MCF 10A (cell line): ENCODE measurements at regions not wholly inside any gene's neighbourhood (a gene's known extent, or its start where the extent isn't known, plus 50 kb on each side); places are given as distances from the start of the nearest gene placed in this dataset.

Experiments
- BruUV-seq: library from RNA; stranded (reverse); fragments of 400-500 nt; replicated peaks from 2 replicates; lab custom pipeline; 2021; lab: Mats Ljungman, UMichigan
- CTCF ChIA-PET: fragments of 300-600 bp; sonication (Branson Sonifier 250); formaldehyde crosslinking; extraction: SDS; loops from one replicate; lab custom pipeline; 2021; ENCODE audit warnings: antibody characterized with exemption, inconsistent platforms; lab: Yijun Ruan, JAX
- POLR2A ChIA-PET: fragments of 300-600, 350-650 bp; sonication (Branson Sonifier 250); formaldehyde crosslinking; extraction: SDS; loops from one replicate; lab custom pipeline; 2020; ENCODE audit warnings: antibody characterized with exemption, inconsistent platforms; lab: Yijun Ruan, JAX
- DNase-seq: peaks from one replicate; pipeline ENCODE4 v3.0.0-alpha.2; 2018; ENCODE audit not compliant: unreplicated experiment
- H3K27ac Mint-ChIP-seq: one replicate; pipeline ENCODE4 v1.8.0; 2022; ENCODE audit warnings: mild to moderate bottlenecking, low read depth, mixed read lengths; ENCODE audit not compliant: unreplicated experiment
- H3K27me3 Mint-ChIP-seq: one replicate; pipeline ENCODE4 v1.8.0; 2022; ENCODE audit warnings: mixed read lengths; ENCODE audit not compliant: insufficient read depth, unreplicated experiment
- H3K36me3 Mint-ChIP-seq: one replicate; pipeline ENCODE4 v1.8.0; 2022; ENCODE audit warnings: mild to moderate bottlenecking, moderate library complexity, mixed read lengths; ENCODE audit not compliant: insufficient read depth, unreplicated experiment
- H3K4me1 Mint-ChIP-seq: one replicate; pipeline ENCODE4 v1.8.0; 2022; ENCODE audit warnings: mixed read lengths; ENCODE audit not compliant: insufficient read depth, unreplicated experiment
- H3K4me3 Mint-ChIP-seq: one replicate; pipeline ENCODE4 v1.8.0; 2022; ENCODE audit warnings: mild to moderate bottlenecking, moderate library complexity, mixed read lengths; ENCODE audit not compliant: unreplicated experiment
- H3K9me3 Mint-ChIP-seq: one replicate; pipeline ENCODE4 v1.8.0; 2022; ENCODE audit warnings: mixed read lengths; ENCODE audit not compliant: unreplicated experiment
- intact Hi-C: fragments of 100-400 bp; cut with micrococcal nuclease; formaldehyde crosslinking; loops from 2 replicates; pipeline ENCODE4 v1.14.1; 2022
- TF ChIP-seq, protein P1 (sequence below): fragments of 200-600 bp; IDR thresholded peaks from one replicate; pipeline ENCODE4 v1.8.0; 2022; ENCODE audit warnings: antibody characterized with exemption, mild to moderate bottlenecking; ENCODE audit not compliant: unreplicated experiment

DNA sequence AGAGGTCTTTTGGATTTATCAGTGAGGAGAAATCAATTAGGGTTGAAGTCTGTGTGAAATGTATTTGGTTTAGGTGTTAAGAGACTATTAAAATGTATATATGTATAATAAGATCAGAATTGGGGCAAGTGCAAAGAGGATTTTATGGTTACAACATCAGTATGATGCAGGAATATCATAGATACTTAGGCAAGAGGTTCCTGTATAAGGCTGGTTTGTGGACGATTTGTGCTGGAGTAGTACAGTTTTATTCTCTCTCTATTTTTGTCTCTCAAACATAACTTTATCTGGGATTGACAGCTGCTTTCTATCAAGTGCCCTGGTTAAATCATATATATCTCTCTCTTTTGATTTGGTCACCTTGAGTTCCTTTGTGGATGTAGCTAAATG lies 142.5 kb downstream of the CTH start:
- TF ChIP-seq, protein P1, sequence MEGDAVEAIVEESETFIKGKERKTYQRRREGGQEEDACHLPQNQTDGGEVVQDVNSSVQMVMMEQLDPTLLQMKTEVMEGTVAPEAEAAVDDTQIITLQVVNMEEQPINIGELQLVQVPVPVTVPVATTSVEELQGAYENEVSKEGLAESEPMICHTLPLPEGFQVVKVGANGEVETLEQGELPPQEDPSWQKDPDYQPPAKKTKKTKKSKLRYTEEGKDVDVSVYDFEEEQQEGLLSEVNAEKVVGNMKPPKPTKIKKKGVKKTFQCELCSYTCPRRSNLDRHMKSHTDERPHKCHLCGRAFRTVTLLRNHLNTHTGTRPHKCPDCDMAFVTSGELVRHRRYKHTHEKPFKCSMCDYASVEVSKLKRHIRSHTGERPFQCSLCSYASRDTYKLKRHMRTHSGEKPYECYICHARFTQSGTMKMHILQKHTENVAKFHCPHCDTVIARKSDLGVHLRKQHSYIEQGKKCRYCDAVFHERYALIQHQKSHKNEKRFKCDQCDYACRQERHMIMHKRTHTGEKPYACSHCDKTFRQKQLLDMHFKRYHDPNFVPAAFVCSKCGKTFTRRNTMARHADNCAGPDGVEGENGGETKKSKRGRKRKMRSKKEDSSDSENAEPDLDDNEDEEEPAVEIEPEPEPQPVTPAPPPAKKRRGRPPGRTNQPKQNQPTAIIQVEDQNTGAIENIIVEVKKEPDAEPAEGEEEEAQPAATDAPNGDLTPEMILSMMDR, result no peak
- BruUV-seq, result no TSS peak
- DNase-seq, result no peak
- Mint-ChIP-seq H3K36me3 (no peaks in the 10 kb centered on the region), H3K4me3 (no peak overlapping the region), H3K27ac (no peak overlapping the region), H3K27me3 (peaks cover 95% of the 10 kb centered on the region), H3K4me1 (no peaks in the 10 kb centered on the region), H3K9me3 (no peaks in the 10 kb centered on the region)
- intact Hi-C loops, result no loop called here
- ChIA-PET POLR2A (no interaction called here), CTCF (no interaction called here)

GRCh38 chr1:70554341-70554740 lies 143.3 kb downstream of the CTH start:
- DNase-seq, result no peak
- TF ChIP-seq, protein P1, result no peak
- Mint-ChIP-seq H3K4me3 (no peak overlapping the region), H3K27ac (no peak overlapping the region), H3K4me1 (no peaks in the 10 kb centered on the region), H3K9me3 (no peaks in the 10 kb centered on the region), H3K27me3 (peaks cover 87% of the 10 kb centered on the region), H3K36me3 (no peaks in the 10 kb centered on the region)
- BruUV-seq, result no TSS peak
- POLR2A ChIA-PET, result no interaction called here
- CTCF ChIA-PET, result interaction anchor here (1.0 kb wide), 1 partner anchor 26 kb away, joined by 4 read pairs; no protein-coding TSS in a partner anchor
- intact Hi-C loops, result no loop called here

GRCh38 chr1:70556541-70556940 lies 145.5 kb downstream of the CTH start:
- no peaks in the 10 kb centered on the region for H3K4me1 Mint-ChIP-seq
- no TSS peak for BruUV-seq
- no peak overlapping the region for H3K27ac Mint-ChIP-seq
- H3K9me3 Mint-ChIP-seq, result no peaks in the 10 kb centered on the region
- peaks cover 67% of the 10 kb centered on the region for H3K27me3 Mint-ChIP-seq
- H3K4me3 Mint-ChIP-seq, result no peak overlapping the region
- POLR2A ChIA-PET, result no interaction called here
- intact Hi-C loops, result no loop called here
- CTCF ChIA-PET, result no interaction called here
- TF ChIP-seq, protein P1, result no peak
- DNase-seq, result no peak
- H3K36me3 Mint-ChIP-seq, result no peaks in the 10 kb centered on the region

- Mint-ChIP-seq H3K27me3 (peaks cover 62% of the 10 kb centered on the region), H3K4me1 (no peaks in the 10 kb centered on the region), H3K36me3 (no peaks in the 10 kb centered on the region), H3K27ac (no peak overlapping the region), H3K9me3 (no peaks in the 10 kb centered on the region), H3K4me3 (no peak overlapping the region)
- no TSS peak for BruUV-seq
- TF ChIP-seq, protein P1, result no peak
- DNase-seq, result no peak
- intact Hi-C loops, result no loop called here
- CTCF ChIA-PET, result interaction anchor here (0.6 to 0.7 kb wide), 4 partner anchors 39 to 525 kb away, joined by 3 read pairs; no protein-coding TSS in a partner anchor
- POLR2A ChIA-PET, result no interaction called here
Observed at GRCh38 chr1:70567167-70567566, 156.1 kb downstream of the CTH start.
